ENCODE measurements at regions not wholly inside any gene's neighbourhood (a gene's known extent, or its start where the extent isn't known, plus 50 kb on each side); places are given as distances from the start of the nearest gene placed in this dataset.
"Not testable (repeated sequence)": the region's sequence is repeated elsewhere in the genome, so short reads cannot be mapped to it uniquely, and the experiment has no call there.

- TF ChIP-seq CTCF (IDR thresholded peaks at IDR 0.05; ENCODE audit: insufficient read depth, low read length, poor library complexity, severe bottlenecking), result no peak
- Histone ChIP-seq H3K36me3 (ENCODE audit: control insufficient read depth, insufficient read depth, low read length) (no peaks in the 10 kb centered on the region), H3K27me3 (replicated peaks; ENCODE audit: control insufficient read depth, insufficient read depth, low read length) (no peaks in the 10 kb centered on the region), H3K4me3 (replicated peaks; ENCODE audit: low read depth, low read length) (no peak overlapping the region)
- no peak for DNase-seq (ENCODE audit: extremely low read depth, insufficient read length)
These were observed 164.1 kb upstream of the MAP2 start for GRCh38 chr2:209259767-209260166.

GRCh38 chr2:209260281-209260680 lies 163.6 kb upstream of the MAP2 start:
- Histone ChIP-seq H3K4me3 (replicated peaks; ENCODE audit: low read depth, low read length) (no peak overlapping the region), H3K36me3 (ENCODE audit: control insufficient read depth, insufficient read depth, low read length) (no peaks in the 10 kb centered on the region), H3K27me3 (replicated peaks; ENCODE audit: control insufficient read depth, insufficient read depth, low read length) (no peaks in the 10 kb centered on the region)
- DNase-seq (ENCODE audit: extremely low read depth, insufficient read length), result no peak
- no peak for TF ChIP-seq CTCF (IDR thresholded peaks at IDR 0.05; ENCODE audit: insufficient read depth, low read length, poor library complexity, severe bottlenecking)

- not testable (repeated sequence) for H3K4me3 ChIP-seq (replicated peaks; ENCODE audit: low read depth, low read length); H3K36me3 ChIP-seq (ENCODE audit: control insufficient read depth, insufficient read depth, low read length); DNase-seq (ENCODE audit: extremely low read depth, insufficient read length); H3K27me3 ChIP-seq (replicated peaks; ENCODE audit: control insufficient read depth, insufficient read depth, low read length)
These were observed 162.3 kb upstream of the MAP2 start for GRCh38 chr2:209261366-209262053.

- TF ChIP-seq CTCF (IDR thresholded peaks at IDR 0.05; ENCODE audit: insufficient read depth, low read length, poor library complexity, severe bottlenecking), result no peak
- Histone ChIP-seq H3K27me3 (replicated peaks; ENCODE audit: control insufficient read depth, insufficient read depth, low read length) (no peaks in the 10 kb centered on the region), H3K36me3 (ENCODE audit: control insufficient read depth, insufficient read depth, low read length) (no peaks in the 10 kb centered on the region), H3K4me3 (replicated peaks; ENCODE audit: low read depth, low read length) (no peak overlapping the region)
- no peak for DNase-seq (ENCODE audit: extremely low read depth, insufficient read length)
These were observed 154.8 kb upstream of the MAP2 start for GRCh38 chr2:209269024-209269423.

- H3K36me3 ChIP-seq (ENCODE audit: control insufficient read depth, insufficient read depth, low read length), result no peaks in the 10 kb centered on the region
- no peaks in the 10 kb centered on the region for H3K27me3 ChIP-seq (replicated peaks; ENCODE audit: control insufficient read depth, insufficient read depth, low read length)
- H3K4me3 ChIP-seq (replicated peaks; ENCODE audit: low read depth, low read length), result no peak overlapping the region
- DNase-seq (ENCODE audit: extremely low read depth, insufficient read length), result no peak
- TF ChIP-seq CTCF (IDR thresholded peaks at IDR 0.05; ENCODE audit: insufficient read depth, low read length, poor library complexity, severe bottlenecking), result no peak
These were observed 147.8 kb upstream of the MAP2 start for GRCh38 chr2:209276000-209276399.

- Histone ChIP-seq H3K27me3 (replicated peaks; ENCODE audit: control insufficient read depth, insufficient read depth, low read length) (no peaks in the 10 kb centered on the region), H3K4me3 (replicated peaks; ENCODE audit: low read depth, low read length) (no peak overlapping the region), H3K36me3 (ENCODE audit: control insufficient read depth, insufficient read depth, low read length) (no peaks in the 10 kb centered on the region)
- TF ChIP-seq CTCF (IDR thresholded peaks at IDR 0.05; ENCODE audit: insufficient read depth, low read length, poor library complexity, severe bottlenecking), result no peak
- no peak for DNase-seq (ENCODE audit: extremely low read depth, insufficient read length)
These were observed 146.4 kb upstream of the MAP2 start for GRCh38 chr2:209277444-209277843.
